Activated gamma-delta T cell treated with Interleukin-2 at 50 U/mL for 16 hours (primary cell): ENCODE measurements at regions not wholly inside any gene's neighbourhood (a gene's known extent, or its start where the extent isn't known, plus 50 kb on each side); places are given as distances from the start of the nearest gene placed in this dataset.
"Not testable (repeated sequence)": the region's sequence is repeated elsewhere in the genome, so short reads cannot be mapped to it uniquely, and the experiment has no call there.

Experiments used
- DNase-seq: peaks from one replicate; pipeline ENCODE4 v3.0.0-alpha.2; 2020

DNA sequence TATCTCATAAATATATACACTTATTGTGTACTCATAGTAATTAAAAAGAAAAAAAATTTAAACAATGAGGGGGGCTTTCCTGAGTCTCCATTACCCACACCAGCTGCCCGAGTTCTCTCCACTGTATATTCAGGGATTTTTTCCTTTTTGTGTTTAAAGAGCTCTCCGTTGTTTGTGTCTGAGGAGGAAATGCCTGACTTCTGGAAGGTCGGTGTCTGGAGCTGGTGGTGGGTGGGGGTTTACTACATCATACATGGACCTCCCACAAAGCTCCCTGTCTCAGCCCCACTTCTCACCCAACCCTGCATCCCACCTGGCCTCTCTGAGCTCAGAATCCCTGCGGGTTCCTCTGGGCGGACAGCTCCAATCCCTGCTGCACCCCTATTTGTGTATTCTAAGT is 64.1 kb upstream of the ETV3 start:
- no peak for DNase-seq

DNA sequence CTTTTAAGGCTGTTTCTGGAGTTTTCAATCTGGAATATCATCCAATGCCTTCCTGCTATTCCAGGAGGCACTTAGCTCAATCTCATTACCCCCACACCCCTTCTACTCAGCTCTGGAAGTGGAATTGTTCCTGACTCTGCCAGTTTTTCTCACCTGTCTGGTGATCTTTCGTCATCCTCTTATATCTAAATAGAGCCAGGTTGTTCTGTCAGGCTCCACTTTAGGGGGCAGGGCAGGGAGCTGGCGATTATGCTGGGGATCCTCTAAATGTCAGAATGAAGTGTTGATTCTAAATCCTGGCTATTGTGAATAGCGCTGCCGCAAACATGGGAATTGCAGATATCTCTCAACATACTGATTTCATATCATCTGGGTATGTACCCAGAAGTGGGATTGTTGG is 63.6 kb upstream of the ETV3 start:
- DNase-seq: no peak

DNA sequence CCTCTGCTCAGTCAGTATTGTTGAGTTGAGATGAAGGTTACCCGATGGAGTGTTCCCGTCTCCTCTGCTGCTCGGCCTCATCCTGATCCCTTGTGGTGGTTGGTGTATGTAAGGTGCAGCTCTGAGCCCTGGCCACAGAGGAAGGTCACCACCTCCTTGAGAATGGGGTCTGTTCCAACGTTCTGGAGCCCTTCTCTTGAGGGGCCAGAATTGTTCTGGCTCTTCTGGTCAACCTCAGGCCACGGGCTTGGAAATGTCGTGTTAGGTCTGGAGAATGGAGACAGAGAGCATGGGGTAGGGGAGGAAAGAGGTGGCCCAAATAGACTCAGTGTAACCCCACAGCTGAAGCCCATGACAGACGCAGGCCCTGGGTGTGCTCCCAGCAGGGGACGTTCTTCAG is 62.3 kb upstream of the ETV3 start:
- no peak for DNase-seq

DNA sequence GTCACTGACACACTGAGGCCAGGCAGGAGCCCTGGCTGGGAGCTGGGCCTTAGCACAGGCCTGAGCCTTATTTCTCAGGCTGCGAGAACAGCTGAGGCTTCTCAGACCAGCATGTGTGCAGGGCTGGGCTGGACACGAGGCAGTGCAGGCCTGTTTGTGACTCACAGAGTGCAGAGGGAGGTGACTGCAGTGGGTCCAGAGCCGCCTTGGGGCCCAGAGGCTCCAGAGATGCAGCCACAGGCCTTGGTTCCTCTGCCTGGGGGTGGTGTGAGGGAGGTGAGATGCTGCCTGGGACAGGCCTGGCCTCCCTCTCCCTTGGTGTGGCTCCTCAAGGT is 61.2 kb upstream of the ETV3 start:
- DNase-seq: no peak

DNA sequence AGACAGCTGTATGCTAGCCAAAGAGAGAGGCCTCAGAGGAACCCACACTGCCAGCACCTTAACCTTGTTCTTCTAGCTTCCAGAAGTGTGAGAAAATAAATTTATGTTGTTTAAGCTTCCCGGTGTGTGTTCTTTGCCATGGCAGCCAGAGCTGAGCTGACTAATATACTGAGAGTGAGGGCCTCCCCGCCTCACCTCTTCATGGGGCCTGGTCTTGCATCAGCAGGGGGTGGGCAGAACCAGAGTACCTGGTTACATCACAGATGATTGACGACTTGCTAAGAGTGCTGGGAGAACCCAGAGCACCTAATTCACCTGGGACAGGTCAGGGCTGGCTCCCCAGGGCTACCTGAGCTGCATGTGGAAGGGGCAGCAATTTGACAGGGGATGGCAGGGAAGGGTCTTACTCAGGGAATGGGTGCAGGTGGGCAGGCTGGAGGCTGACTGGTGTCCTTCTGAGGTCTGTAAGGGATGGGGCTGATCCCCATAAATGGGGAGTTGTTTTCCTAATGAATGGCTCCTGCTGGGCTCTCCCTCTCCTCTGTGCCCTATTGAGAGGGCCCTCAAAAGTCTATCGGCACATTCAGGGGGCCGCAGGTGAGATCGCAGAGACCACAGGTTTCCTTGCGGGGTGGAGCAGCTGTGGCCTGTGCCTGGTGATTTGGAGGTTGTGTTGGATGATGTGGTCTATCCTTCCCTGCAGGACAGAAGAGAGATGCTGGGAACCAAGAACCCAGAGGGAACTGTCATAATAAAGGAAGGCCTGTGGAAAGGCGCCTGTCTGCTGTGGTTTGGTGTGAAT is 60.6 kb upstream of the ETV3 start:
- DNase-seq: no peak

DNA sequence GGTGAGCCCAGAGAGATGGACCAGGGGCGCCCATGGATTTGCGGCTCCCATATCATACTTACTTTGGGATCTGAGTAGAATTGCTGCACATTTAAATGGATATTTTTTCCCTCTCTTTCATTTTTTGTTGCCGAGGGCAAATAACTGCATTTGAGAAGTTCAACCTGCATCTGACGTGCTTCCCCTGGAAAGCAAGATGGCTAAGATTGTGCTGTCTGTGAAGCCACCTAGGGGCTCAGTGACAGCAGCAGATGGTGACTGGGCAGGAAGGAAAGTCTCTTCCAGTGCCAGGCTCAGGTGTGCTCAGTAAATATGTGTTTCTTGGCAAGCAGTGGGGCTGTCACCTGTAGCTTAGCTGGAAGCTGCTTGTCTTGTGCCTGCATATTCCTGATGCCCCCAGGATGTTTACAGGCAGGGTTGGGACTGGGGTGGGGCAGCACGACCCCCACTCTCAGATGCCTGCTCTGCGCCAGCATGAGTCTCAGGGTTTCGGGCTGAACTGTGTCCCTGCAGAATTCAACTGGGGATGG is 59.8 kb upstream of the ETV3 start:
- no peak for DNase-seq

DNA sequence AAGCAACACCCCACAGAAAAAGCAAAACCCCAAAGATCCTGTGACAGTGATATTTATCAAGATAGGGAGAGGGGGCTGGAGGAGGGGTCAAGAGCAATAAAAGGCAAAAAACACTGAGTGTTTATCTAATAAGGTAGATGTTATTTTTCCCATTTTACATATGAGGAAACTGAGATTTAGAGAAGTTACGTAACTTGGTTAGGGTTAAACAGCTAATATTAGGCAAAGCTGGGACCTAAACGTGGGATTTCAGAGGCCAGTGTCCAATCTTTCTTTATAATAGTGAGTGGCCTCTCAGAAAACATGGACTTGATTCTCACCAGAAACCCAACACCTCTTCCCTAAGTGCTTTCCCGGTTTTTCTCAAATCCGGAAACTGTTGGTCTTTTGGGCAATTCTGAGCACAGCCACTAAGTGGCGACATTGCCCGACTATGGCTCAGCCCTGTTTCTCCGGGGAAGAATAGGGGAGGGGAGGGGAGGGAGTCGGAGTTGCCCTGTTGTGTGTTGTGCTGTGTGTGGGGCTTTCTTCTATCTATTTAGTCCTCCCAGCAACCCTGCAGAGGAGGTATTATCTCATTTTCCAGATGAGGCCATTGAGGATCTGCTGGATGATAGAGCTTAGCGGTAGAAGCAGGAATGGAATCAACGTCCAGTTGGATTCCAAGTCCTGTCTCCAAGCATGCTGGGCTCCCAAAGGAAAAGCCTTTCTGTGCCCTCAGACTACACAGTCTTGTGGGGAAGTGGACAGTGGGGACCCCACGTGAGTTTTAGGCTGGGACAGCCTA is 58.7 kb upstream of the ETV3 start:
- not testable (repeated sequence) for DNase-seq

DNA sequence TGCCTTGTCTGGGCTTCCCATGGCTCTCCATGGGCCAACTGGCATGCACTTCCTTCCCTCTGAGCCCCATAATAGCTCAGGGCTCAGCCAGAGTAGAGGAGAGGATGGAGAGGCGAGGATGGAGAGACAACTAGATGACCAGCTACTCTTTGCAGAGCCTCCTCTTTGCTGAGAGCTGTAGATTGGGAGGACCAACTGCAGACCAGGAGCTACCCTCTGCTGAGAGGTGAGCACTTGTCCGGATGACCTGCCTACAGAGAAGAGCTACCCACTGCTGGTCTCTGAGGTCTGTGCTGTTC is 58.0 kb upstream of the ETV3 start:
- DNase-seq: no peak

DNA sequence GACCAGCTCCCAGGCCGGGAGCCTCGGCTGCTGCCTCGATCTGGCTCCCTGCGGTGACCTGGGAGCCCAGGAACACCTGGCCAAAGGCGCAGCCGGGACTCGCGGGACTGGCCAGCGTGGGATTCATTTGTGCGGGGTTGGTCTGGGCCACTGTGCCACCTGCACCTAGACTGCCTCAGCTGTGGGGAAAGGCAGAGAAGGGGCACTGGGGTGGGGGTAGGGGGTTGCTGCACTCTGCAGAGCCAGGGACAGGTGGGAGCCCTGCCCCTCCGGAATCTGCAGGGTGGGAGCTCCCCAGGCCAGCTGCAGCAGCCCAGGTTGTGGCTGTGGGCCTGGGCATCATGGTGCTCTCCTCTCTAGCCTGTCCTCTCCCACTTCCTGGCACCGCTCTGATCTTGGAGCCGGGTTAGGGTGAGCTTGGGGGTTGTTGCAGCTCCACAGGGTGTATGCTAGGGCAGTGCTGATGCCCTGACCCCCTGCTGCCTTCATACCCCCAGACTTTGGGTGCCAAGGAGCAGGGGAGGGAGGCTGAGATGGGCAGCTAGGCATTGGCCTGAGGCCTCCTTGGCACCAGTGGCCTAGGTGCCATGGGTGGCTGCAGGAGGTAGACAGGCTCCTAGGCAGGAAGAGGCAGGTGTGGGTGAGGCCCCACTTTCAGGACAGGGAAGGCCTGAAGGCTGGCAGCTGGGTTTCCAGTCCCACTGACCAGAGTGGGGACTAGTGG is 57.5 kb upstream of the ETV3 start:
- DNase-seq: no peak

DNA sequence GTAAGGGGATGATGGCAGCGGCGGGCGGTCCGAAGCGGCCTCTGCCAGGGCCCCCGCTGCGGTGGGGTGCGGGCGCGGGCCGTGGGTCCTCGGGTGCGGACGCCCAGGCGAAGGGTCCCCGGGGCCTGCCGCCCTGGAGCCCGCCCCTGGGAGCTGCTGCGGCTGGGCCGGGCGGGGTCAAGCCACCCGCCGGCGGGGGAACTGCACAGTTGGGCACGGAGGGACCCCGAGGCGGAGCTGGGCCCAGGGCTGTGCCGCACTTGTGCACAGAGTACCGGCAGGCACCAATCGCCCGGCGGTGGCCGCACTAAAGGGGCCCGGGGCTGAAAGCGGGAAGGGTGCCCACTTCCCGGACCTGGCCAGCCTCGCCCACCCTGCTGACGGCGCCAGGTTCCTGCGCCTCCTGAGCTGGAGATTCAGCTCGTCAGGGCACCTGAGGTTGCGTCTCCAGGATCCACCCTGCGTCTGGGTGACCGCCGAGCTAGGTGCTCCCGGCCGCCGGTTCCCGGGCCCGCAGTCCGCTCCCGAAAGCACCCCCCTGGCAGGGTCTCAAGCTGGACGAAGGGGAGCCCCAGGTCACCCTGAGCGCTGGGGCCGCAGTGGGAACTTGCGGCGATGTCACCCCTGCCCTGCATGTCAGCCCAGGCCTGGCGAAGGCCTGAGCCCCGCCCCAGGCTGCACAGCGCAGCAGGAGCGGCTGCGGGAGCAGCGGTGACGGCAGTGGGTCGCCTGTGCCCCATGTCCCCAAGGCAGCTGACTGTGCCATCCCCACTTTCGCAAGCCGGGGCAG is 56.7 kb upstream of the ETV3 start:
- DNase-seq: no peak

DNA sequence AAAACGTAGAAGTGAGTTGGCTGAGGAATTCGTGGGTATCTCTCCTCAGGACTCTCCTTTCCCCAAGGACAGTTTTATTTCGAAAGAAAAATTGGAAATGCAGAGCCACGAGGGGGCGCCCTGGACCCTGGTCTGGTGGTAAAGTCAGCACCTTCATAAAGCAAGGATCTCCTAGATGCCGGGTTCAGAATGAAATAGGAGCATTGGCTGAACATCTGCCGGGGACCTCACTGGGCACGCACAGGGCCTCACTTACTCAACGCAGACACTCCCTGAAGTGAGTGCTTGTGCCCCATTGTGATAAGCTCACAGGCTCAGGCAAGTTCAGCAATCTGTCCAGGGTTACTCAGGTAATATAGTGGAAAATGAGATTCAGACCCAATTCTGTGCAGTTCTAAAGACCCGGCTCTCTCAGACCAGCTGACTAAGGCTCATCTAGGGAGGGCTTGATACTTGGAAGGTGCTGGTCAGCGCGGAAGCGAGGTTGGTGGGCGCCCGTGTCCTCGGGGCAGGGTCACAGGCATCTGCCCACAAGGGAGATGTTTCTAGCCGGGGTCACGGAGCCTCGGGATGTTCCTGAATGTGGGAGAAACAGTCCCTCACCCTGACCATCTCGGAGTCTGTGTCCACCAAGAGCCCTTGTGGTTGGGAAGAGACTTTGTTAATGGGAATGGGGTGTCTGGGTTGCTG is 55.7 kb upstream of the ETV3 start:
- peak; percentile 38 for DNase-seq

DNA sequence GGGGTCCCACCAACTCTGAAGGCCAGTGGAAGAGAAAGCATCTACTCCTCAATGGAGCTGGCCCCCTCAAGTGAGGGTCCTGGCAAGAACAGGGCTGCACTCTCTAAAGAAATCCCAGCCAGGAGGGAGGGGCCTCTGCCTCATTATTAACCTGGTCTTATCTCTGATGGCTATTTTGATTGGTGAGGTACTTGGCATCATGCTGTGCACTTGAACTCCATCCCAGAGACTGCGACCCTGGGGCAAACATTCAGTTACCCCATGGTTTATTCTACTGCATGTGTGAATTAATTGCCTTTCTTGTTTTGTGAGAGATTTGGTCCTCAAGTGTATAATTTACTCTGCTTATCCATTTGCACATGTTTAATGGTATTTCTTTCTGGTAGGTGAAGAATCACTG is 55.0 kb upstream of the ETV3 start:
- no peak for DNase-seq

DNA sequence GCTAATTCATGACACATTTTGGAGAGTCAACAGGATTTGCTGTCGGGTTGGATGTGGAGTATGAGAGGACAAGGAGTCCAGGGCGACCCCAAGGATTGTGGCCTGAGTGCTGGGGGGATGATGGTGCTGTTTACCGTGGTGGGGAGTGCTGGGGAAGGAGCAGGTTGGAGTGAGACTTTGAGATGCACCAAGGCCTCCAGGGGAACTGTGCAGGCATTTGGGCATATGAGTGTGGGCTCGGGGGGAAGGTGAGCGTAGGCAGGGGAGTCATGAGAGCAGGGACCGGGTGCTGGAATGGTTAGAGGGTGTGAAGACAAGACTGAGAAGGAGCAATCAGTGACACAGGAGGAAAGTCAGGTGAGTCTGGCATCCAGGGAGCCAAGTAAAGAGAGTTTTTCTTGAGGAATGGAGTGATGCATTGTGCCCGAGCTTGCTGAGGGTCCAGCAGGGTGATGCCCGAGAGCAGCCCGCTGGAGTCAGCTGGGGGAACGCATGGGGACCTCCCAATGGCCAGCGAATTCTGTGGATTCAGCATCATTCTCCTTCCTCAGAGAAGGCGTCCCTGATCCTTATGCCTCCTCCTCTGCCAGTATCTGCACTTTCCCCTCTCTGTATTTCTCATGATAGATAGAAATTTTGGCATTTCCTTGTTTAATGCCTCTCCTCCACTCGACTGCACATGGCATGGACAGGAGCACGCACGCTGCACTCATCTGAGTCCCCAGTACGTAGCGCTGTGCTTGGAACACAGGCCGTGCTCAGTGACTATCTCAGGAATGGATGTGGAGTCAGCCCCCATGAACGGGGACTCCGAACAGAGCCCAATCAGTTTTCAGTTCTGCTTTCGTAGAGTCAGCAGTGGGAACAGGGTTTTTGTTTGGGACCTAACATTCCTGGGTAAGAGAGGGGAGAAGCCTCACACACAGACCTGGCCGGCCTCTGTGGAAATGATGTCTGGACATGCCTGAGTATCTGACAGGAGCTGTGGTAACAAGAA is 52.1 kb upstream of the ETV3 start:
- no peak for DNase-seq

DNA sequence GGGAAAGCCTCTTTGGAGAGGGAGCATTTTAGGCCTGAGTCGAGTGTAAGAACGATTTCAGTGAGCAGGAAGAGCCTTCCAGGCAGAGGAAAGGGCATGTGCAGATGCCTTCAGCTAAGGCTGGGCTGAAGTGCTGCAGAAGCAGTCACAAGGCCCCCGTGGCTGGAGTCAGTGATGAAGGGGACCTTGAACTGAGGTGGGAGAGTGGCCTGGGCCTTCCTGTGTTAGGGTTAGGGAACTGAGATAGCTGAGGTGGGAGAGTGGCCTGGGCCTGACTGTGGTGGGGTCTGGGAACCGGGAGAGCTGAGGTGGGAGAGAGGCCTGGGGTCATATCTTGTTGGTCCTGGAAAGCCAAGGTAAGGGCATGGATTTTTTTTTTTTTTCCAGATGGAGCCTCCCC is 50.9 kb upstream of the ETV3 start:
- no peak for DNase-seq
